ENCODE measurements at regions not wholly inside any gene's neighbourhood (a gene's known extent, or its start where the extent isn't known, plus 50 kb on each side); places are given as distances from the start of the nearest gene placed in this dataset.

DNA sequence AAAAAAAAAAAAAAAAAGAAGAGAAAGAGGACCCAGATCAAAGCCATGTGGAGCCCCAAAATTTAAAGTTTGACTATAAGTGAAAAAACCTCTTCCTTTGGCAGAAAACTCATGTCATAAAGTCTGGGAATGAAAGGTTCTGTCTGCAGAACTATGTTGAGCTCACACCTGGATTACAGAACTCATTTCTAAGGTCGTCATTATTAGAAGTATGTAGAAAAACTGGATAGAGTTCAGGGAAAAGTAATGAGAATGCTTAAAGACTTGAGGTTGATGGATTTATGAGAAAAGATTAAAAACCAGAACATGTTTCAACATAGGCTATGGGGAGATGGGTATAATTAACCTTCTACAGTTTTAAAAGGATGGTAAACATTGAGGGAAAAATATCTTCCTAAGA is 90.7 kb upstream of the COL11A1 start:
- ChIA-PET POLR2A (no interaction called here), SMC1A (ENCODE audit: uncharacterized antibody, unreplicated experiment) (no interaction called here), RAD21 (ENCODE audit: unreplicated experiment) (no interaction called here), CTCF (interaction anchor here (1.3 kb wide), 1 partner anchor 14 kb away, joined by 3 read pairs; no protein-coding TSS in a partner anchor)
- H3K36me3 ChIP-seq (ENCODE audit: control insufficient read depth in 2 of 2, insufficient read depth in 2 of 2, low read length in 1 of 2) = no peaks in the 10 kb centered on the region
- H3K9ac ChIP-seq (ENCODE audit: control insufficient read depth, insufficient read depth, low read length) = no peak overlapping the region
- in situ Hi-C loops (cut with MboI) = no loop called here
- ATAC-seq (no peak), FAIRE-seq (no peak), DNase-seq (ENCODE audit: low read depth, low spot score) (no peak)
- H3K9me3 ChIP-seq (replicated peaks; ENCODE audit: control insufficient read depth, insufficient read depth, low read length) = no peaks in the 10 kb centered on the region
- no peaks in the 10 kb centered on the region for H3K79me2 ChIP-seq (ENCODE audit: control insufficient read depth, insufficient read depth, low read length)
- H3K4me3 ChIP-seq = no peak overlapping the region
- H2AFZ ChIP-seq (ENCODE audit: control insufficient read depth, low read depth, low read length) = no peak overlapping the region
- H3K27ac ChIP-seq (ENCODE audit: control insufficient read depth, insufficient read depth) = no peak overlapping the region
- BruUV-seq (replicated peaks) = no TSS peak
- H3K27me3 ChIP-seq (replicated peaks in 1 of 2; ENCODE audit: control insufficient read depth in 2 of 2, insufficient read depth in 2 of 2, low read length in 1 of 2) = no peaks in the 10 kb centered on the region
- H4K20me1 ChIP-seq (ENCODE audit: control insufficient read depth, insufficient read depth) = no peaks in the 10 kb centered on the region
- no peaks in the 10 kb centered on the region for H3K4me1 ChIP-seq (ENCODE audit: control insufficient read depth, insufficient read depth, low read length)
- H3K4me2 ChIP-seq (ENCODE audit: control insufficient read depth, insufficient read depth) = no peak overlapping the region
- WGBS (ENCODE audit: insufficient coverage, insufficient replicate concordance, low lambda C conversion rate, missing lambda C conversion rate) = 0% methylated on average over 1 of the region's 1 CpG
- no peak for TF ChIP-seq MXI1 (IDR thresholded peaks at IDR 0.05; ENCODE audit: low read depth, low read length)
- TF ChIP-seq PAX5 (IDR thresholded peaks at IDR 0.05; ENCODE audit: borderline replicate concordance, low read depth, low read length) = no peak
- no peak for TF ChIP-seq ZNF217 (IDR thresholded peaks at IDR 0.05)
- no peak for TF ChIP-seq HDAC6 (IDR thresholded peaks at IDR 0.05; ENCODE audit: unreplicated experiment)
- TF ChIP-seq CREM (IDR thresholded peaks at IDR 0.05; ENCODE audit: low read depth) = no peak
- no peak for TF ChIP-seq RBBP5 (conservative IDR thresholded peaks at IDR 0.05)
- TF ChIP-seq, protein P1, sequence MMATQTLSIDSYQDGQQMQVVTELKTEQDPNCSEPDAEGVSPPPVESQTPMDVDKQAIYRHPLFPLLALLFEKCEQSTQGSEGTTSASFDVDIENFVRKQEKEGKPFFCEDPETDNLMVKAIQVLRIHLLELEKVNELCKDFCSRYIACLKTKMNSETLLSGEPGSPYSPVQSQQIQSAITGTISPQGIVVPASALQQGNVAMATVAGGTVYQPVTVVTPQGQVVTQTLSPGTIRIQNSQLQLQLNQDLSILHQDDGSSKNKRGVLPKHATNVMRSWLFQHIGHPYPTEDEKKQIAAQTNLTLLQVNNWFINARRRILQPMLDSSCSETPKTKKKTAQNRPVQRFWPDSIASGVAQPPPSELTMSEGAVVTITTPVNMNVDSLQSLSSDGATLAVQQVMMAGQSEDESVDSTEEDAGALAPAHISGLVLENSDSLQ (IDR thresholded peaks at IDR 0.05) = no peak
- no peak for TF ChIP-seq SPI1 (IDR thresholded peaks at IDR 0.05; ENCODE audit: borderline replicate concordance, insufficient read depth, low read depth, low read length)
- no peak for TF ChIP-seq ETV6 (conservative IDR thresholded peaks at IDR 0.05 in 1 of 2, IDR thresholded peaks at IDR 0.05 in 1 of 2; ENCODE audit: borderline replicate concordance in 1 of 2, low read depth in 1 of 2)
- intact Hi-C loops (cut with micrococcal nuclease; ENCODE audit: unreplicated experiment) = no loop called here
